Activated naive CD4-positive, alpha-beta T cell treated with anti-CD3 and anti-CD28 coated beads, Interleukin-2, amount 50 U/mL, for 72 hours (primary cell): ENCODE measurements at regions not wholly inside any gene's neighbourhood (a gene's known extent, or its start where the extent isn't known, plus 50 kb on each side); places are given as distances from the start of the nearest gene placed in this dataset.
"Not testable (repeated sequence)": the region's sequence is repeated elsewhere in the genome, so short reads cannot be mapped to it uniquely, and the experiment has no call there.

Source experiments
- ATAC-seq, 2 donors: fragments of 150-1000 bp; cut with Tn5 transposase; 2 replicates each; pipeline ENCODE4 v1.10.0; 2021; ENCODE audit warnings: mild to moderate bottlenecking in 2 of 2, moderate library complexity in 2 of 2
- DNase-seq, 2 donors: peaks; one replicate each; pipeline ENCODE4 v3.0.0; 2021 to 2022; ENCODE audit warnings: low spot score in 2 of 2
- H3K27ac Mint-ChIP-seq, 2 donors: one replicate each; pipeline ENCODE4 v1.8.0; 2022; ENCODE audit warnings: mild to moderate bottlenecking in 2 of 2, mixed read lengths in 2 of 2
- H3K36me3 Mint-ChIP-seq, 2 donors: one replicate each; pipeline ENCODE4 v1.8.0; 2022; ENCODE audit warnings: mixed read lengths in 2 of 2
- H3K9me3 Mint-ChIP-seq, 2 donors: one replicate each; pipeline ENCODE4 v1.8.0; 2022; ENCODE audit warnings: mixed read lengths in 2 of 2

DNA sequence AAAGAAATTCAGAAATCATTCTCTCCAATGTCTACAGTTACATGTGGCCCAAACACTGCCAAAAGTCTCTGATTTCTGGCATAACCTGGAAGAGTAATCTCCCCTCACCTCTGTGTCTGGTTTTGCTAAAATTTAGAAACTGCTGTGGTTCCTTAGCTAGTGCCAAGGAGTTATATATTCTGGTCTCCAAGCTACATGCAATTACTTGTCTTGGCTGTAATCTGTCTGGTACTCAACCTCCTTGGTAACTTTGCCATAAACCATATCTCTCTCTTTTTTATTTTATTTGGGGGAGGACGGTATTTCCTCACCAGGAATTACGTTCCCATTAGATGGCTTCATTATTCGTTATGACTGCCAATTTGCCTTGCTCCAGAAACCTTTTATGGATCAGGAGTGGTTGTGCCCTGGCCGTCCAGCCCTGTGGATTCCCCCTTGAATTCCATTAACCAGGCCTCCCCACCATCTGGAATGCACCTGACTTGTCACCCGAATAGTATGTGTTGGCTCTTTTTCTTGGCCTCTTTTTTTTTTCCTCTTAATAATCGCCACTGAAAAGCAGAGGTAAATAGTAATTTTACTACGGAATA, 400.0 kb downstream of the CD83 start:
- peaks cover 0 to 6% of the 10 kb centered on the region in 2 donors for H3K36me3 Mint-ChIP-seq
- no peak overlapping the region for H3K27ac Mint-ChIP-seq
- no peak for ATAC-seq
- H3K9me3 Mint-ChIP-seq: peaks cover 0 to 3% of the 10 kb centered on the region in 2 donors
- no peak for DNase-seq

DNA sequence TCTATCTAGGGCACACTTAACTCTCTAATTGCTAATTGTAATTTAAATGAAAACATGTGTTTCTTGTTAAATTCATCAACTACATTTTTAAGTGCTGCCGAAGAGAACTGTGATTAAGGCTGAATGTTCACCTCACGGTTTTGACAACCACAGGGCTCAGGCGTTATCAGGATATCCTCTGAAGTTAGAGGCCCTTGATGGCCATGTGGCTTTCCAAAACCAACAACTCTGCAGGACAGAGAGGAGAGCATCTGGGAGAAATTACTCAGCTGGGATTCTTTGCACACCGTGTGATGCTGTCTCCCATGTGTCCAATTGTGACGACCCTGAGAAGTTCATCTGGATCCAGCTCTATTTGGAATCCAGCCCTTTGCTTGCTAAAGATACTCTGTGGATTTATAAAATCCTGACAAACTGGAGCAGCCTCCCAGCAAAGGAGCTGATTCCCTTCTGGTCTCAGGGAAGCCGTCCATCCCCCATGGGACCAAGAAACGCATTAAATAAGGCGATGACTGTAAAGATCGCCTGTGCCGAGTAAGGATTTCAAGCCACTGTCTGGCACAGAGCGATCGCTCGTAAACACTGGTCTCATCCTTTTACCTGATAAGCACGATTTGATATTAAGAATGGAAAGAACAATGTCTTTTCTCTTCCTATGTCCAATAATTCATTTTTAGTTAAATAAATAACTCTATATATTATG, 401.1 kb downstream of the CD83 start:
- peaks cover 0 to 3% of the 10 kb centered on the region in 2 donors for H3K9me3 Mint-ChIP-seq
- no peak overlapping the region for H3K27ac Mint-ChIP-seq
- ATAC-seq: no peak
- no peak for DNase-seq
- peaks cover 0 to 6% of the 10 kb centered on the region in 2 donors for H3K36me3 Mint-ChIP-seq

DNA sequence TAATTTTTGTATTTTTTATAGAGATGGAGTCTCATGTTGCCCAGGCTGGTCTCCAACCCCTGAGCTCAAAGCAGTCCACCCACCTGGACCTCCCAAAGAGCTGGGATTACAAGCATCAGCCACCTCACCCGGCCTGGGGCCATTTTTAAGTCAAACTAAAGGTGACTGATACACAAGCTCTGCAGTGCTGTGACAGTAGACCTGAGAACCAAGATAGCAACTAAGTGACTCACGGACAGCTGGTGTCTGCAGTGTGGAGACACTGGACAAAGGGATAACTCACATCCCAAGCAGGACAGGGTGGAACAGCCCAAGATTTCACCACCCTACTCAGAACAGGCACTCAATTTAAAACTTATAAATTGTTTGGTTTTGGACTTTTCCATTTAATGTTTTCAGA, 402.5 kb downstream of the CD83 start:
- Mint-ChIP-seq H3K27ac (no peak overlapping the region), H3K36me3 (peaks cover 0 to 6% of the 10 kb centered on the region in 2 donors), H3K9me3 (peaks cover 0 to 3% of the 10 kb centered on the region in 2 donors)
- no peak for DNase-seq
- ATAC-seq: peak in 1 of 2 donors; percentile 41

DNA sequence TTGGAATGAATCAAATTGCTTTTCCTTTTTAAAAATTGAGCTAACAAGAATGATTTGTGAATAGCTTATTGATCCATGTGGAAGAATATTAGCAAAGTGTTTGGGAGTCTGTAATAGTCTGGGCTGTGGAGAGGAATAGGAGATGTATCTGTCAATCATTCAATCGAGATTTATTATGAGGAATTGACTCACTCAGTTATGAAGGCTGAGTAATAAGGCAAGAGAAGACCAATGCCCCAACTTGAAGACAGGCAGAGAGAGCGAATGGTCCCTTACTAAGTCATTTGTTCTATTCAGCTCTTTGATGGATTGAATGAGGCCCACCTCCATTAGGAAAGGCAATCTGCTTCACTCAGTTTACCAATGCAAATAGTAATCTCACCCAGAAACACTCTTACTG, 403.0 kb downstream of the CD83 start:
- Mint-ChIP-seq H3K9me3 (peaks cover 0 to 3% of the 10 kb centered on the region in 2 donors), H3K27ac (no peak overlapping the region), H3K36me3 (peaks cover 0 to 6% of the 10 kb centered on the region in 2 donors)
- DNase-seq (no peak), ATAC-seq (no peak)

DNA sequence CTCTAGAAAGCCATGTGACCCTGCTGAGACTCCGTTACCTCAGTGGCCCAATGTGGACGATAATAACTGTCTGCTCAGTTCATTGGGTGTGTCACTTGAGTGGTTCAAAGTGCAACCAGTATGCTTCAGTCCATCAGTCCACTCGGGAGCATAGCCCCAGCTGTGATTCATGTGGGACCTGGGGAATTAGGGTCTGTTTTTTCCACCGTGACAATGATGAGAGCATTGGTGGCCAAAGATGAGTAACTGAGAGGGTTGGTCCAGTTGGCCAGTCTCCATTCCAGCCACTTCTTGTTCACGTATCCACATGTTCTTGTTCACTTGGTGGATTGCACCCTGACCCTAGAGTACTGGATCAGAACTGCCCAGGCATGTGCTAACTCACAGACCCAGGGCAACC, 403.6 kb downstream of the CD83 start:
- ATAC-seq (no peak), DNase-seq (no peak)
- Mint-ChIP-seq H3K27ac (no peak overlapping the region), H3K36me3 (peaks cover 0 to 6% of the 10 kb centered on the region in 2 donors), H3K9me3 (peaks cover under 1 to 3% of the 10 kb centered on the region in 2 donors)

DNA sequence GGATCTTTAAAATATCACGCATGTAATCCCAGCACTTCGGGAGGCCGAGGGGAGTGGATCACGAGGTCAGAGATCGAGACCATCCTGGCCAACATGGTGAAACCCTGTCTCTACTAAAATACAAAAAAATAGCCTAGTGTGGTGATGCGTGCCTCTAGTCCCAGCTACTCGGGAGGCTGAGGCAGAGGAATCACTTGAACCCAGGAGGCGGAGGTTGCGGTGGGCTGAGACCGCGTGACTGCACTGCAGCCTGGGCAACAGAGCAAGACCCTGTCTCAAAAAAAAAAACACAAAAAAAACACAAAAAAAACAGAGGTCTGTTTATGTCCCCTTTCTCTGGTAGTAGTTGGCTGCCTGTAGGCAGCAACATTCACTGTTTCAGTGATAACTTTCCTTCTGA, 404.3 kb downstream of the CD83 start:
- H3K36me3 Mint-ChIP-seq, ATAC-seq, H3K27ac Mint-ChIP-seq, H3K9me3 Mint-ChIP-seq, DNase-seq: not testable (repeated sequence)

DNA sequence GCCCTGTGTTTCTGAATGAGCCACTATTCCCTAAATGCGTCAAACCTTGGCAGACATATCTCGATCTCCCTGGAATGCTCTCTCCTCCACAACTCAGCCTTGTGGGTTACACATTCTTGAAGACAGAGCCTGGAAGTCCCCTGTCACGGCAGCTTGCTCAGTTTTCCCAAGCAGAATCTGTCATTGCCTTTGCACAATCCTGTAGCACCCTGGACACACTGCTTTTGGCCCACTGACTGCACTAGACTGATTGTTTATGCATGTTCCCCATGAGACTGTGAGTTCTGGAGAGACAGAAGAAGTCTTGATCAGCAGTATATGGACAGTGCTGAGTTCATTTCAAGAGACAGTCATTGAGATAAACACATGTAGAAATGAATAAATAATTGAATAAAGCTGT, 406.7 kb downstream of the CD83 start:
- no peak for ATAC-seq
- H3K27ac Mint-ChIP-seq: no peak overlapping the region
- H3K9me3 Mint-ChIP-seq: peaks cover 8 to 18% of the 10 kb centered on the region in 2 donors
- H3K36me3 Mint-ChIP-seq: peaks cover 14 to 21% of the 10 kb centered on the region in 2 donors
- no peak for DNase-seq

DNA sequence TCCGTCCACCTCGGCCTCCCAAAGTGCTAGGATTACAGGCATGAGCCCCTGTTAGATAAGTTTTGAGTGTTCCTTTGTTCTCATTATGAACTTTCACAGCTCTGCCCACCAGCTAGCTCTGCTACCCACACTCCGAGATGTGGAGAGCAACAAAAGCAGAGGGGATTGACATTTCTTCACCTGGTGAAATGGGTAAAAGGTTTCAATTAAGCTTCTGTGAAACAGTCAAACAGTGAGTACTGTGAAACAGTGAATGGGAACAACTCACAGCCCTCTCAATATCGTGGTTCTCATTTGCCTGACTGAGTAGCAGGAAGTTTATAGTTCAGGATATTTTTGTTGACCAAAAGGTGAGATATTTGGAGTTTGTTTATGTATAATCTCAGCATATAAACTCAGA, 412.8 kb downstream of the CD83 start:
- H3K36me3 Mint-ChIP-seq: peaks cover 14 to 15% of the 10 kb centered on the region in 2 donors
- DNase-seq (no peak), ATAC-seq (peak; percentile 18 to 51)
- peaks cover 5 to 18% of the 10 kb centered on the region in 2 donors for H3K9me3 Mint-ChIP-seq
- H3K27ac Mint-ChIP-seq: no peak overlapping the region

DNA sequence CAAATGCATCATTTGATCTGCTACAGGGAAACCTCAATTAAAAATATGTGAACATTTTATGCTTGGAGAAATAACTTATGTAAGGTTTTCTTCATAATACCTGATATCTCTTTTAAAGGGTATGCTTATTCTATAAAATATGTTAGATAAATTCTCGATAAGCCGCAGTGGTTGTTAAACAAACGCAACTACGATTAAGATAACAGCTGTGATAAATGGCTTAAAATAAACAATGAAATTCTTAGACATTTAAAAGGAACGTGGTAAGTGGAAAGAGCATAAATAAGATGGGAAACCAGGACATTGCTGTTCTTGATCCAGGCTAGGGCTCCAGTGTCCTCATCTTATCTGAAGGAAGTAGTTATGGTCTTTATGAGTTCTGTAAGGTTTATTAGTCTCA, 415.9 kb downstream of the CD83 start:
- Mint-ChIP-seq H3K36me3 (no peaks in the 10 kb centered on the region), H3K27ac (no peak overlapping the region), H3K9me3 (peaks cover 0 to 11% of the 10 kb centered on the region in 2 donors)
- ATAC-seq: no peak
- DNase-seq: no peak

DNA sequence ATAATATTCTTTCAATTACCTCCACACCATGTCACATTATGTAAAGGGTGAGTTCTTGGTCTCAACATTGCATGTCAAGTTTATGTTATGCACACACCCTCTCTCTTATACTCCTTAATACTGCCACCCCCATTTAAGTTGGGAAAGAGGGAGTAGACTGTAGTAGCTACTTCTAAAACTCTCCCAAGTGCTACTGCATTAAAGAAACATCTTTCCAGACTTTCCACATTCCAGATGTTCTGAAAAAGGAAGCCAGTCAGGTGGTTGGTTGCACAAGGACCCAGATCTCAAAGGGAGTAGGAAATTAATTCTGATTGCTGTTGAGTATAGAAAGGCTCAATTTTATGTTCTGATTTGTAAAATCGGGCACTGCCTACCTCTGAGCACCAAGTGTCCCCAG, 419.5 kb downstream of the CD83 start:
- Mint-ChIP-seq H3K27ac (no peak overlapping the region), H3K9me3 (peaks cover 0 to 11% of the 10 kb centered on the region in 2 donors), H3K36me3 (no peaks in the 10 kb centered on the region)
- DNase-seq: no peak
- no peak for ATAC-seq

DNA sequence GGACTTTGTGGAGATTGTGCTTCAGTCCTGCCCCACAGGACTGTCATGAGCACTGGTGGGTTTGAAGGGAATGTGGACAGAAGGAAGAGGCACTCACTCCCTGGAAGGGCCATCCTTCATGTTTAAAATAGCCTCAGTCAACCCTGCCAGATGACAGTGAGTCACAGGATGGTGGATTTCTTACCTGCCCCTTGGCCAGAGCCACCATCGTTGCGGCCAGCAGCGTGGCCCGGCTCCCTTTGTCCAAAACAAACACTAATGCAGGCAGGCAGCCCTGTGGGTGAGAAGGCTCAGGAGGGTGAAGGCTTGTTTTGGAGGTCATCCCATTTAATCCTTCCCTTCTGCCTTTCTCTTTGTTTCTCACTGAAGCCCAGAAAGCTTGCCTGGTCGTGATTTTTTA, 422.7 kb downstream of the CD83 start:
- H3K9me3 Mint-ChIP-seq: peaks cover 0 to 11% of the 10 kb centered on the region in 2 donors
- ATAC-seq (no peak), DNase-seq (no peak)
- no peak overlapping the region for H3K27ac Mint-ChIP-seq
- H3K36me3 Mint-ChIP-seq: no peaks in the 10 kb centered on the region

DNA sequence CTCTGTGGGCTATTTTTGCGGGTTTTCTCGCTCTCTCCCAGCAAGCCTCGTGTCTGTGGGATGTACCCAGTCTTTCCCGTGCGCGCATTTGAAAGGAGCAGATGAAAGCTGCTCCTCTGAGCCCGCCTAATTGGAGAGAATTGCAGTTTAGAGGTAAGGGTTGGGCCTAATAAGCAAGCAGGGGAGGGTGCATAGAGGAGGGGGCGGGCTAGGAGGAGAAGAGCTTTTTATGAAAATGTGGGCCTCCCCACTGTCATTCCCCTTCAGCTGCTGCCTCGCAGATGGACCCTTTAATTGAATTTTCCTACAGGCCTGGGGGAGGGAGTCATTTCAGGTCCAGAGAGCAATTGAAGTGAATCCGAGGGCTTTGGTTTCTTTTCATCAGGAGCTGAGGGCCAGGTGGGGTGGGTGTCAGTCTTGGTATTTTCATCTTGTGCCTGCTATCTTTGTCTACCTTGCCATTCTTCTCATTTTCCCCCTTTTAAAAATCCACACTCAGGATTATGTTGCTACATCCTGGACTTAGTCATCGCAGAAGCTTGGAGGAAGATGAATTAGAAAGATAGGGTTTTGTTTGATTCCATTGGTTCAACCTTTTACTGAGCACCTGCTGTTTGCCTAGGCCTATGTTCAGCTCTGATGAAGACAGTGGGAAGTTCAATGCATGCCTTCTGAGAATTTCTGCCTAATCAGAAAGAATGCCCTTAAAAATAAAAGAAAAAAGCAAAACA, 423.4 kb downstream of the CD83 start:
- ATAC-seq: no peak
- Mint-ChIP-seq H3K36me3 (no peaks in the 10 kb centered on the region), H3K9me3 (peaks cover under 1 to 8% of the 10 kb centered on the region in 2 donors), H3K27ac (no peak overlapping the region)
- no peak for DNase-seq

DNA sequence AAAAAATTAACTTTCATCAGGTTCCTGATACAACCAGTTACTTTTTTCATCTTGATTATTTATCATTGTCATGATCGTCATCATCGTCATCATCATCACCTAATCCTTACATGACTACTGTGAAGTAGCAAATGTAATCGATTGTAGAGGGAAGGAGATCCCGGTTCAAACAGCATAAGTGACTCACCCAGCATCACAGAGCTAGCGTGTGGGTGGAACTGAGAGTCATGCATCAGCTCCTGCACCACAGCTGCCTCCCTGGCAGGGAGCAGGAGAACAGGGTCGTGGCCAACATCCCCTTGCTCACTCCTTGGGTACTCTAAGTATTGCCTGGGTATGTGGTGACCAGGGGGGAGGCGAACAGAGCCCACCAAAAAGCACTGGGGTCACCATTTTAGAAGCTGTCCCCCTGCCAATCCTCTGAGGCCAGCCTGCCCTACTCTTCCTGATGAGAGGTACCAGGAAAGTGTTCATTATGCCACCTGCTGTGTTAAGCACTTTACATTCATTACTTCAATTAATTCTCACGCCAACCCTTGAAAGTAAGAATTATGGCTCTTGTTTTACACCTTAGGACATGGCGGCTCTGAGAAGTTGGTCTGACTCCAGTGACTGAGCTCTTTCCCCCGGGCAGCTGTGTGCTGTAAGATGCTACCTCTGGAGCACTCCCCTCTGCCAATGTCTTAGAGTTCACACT, 425.2 kb downstream of the CD83 start:
- peaks cover 0 to 4% of the 10 kb centered on the region in 2 donors for H3K9me3 Mint-ChIP-seq
- peak; percentile 66 to 81 for DNase-seq
- peak overlapping the region in 1 of 2 donors; percentile 86 for H3K27ac Mint-ChIP-seq

DNA sequence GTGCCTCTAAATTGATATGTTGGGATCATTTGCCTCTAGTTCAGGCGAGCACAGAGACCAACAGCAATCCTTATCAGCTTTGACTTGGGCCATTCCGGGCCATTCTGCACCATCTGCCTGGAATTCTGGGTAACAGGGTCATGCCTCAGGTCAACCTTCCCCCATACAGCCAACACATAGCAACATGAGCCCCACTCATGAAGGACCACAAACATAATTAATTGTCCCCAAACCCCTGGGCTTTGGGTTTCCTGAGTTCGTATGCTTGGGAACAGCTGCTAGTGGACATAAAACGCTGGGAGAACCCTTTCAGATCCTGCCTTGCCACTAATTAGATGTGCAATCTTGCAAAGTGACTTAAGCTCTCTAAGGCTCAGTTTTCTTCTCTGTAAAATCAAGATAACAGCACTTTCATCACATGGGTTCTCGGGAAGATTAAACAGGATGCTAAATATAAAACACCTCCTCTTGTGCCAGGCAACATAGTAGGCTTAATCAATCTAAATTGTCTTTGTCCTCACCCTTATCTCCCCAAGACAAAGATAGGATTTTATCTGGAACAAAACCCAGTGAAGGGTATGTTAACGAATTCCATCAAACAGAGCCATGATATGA, 426.5 kb downstream of the CD83 start:
- DNase-seq (no peak), ATAC-seq (no peak)
- Mint-ChIP-seq H3K27ac (peak overlapping the region in 1 of 2 donors; percentile 86), H3K9me3 (peaks cover 0 to 4% of the 10 kb centered on the region in 2 donors), H3K36me3 (no peaks in the 10 kb centered on the region)

More for the DNA sequence above, 425.2 kb downstream of the CD83 start:
- ATAC-seq: peak; percentile 100
- H3K36me3 Mint-ChIP-seq: no peaks in the 10 kb centered on the region

DNA sequence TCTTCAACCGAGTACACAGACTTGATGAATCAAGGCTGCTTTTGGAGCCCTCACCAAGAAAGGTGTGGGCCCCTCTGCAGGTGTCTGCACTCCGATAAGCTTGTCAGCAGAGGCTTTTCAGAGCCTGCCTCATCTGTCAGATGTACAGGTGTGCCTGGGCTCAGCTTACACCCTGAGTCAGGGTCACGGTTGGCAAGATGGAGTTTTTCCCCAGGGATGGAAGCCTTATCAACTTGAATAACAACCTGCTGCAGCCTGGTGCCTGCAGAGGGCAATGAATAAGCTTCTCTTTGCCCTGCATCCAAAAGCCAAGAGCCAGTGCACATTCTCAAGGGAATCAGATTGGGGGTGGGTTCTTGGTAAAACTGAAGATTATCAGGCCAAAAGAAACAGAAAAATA, 427.1 kb downstream of the CD83 start:
- DNase-seq (no peak), ATAC-seq (no peak)
- Mint-ChIP-seq H3K27ac (no peak overlapping the region), H3K36me3 (no peaks in the 10 kb centered on the region), H3K9me3 (peaks cover 0 to 4% of the 10 kb centered on the region in 2 donors)

DNA sequence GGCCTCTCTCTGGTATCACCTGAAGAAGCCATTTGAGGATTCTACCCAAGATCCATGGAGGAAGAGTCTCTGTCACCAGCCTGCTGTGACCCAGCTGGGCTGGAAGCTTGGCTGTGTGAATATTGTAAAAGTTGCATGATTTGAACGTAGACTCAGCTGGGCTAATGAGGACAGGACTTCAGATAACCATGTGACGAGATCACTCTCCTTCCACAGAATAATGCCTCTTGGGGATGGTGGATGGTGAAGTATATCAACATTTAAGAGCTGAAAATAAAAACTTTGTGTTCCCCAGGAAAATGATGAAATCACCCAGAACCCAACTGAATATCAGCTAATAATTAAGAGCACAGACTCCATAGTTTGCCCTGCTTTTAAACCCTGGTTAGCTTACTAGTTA, 427.9 kb downstream of the CD83 start:
- ATAC-seq: no peak
- H3K27ac Mint-ChIP-seq: no peak overlapping the region
- H3K9me3 Mint-ChIP-seq: peaks cover 0 to 4% of the 10 kb centered on the region in 2 donors
- DNase-seq: no peak
- H3K36me3 Mint-ChIP-seq: no peaks in the 10 kb centered on the region
